Smooth muscle cell (in vitro differentiated cells): ENCODE measurements at regions not wholly inside any gene's neighbourhood (a gene's known extent, or its start where the extent isn't known, plus 50 kb on each side); places are given as distances from the start of the nearest gene placed in this dataset.

Source experiments
- DNase-seq: peaks from one replicate; lab custom pipeline; 2025; ENCODE audit not compliant: unreplicated experiment; lab: John Stamatoyannopoulos, UW
- H2AFZ ChIP-seq: fragments of 200-600 bp; sonication (generic); 2 replicates; pipeline ENCODE4 v1.6.0; 2016; ENCODE audit warnings: antibody characterized with exemption, low read depth, mild to moderate bottlenecking
- H3F3A ChIP-seq: fragments of 200-600 bp; sonication (generic); 2 replicates; pipeline ENCODE4 v1.6.0; 2017; ENCODE audit warnings: antibody characterized with exemption, low read depth
- H3K27ac ChIP-seq: fragments of 200-600 bp; sonication (generic); 2 replicates; pipeline ENCODE4 v1.5.1; 2016; ENCODE audit warnings: low read depth, mild to moderate bottlenecking
- H3K27me3 ChIP-seq: fragments of 200-600 bp; sonication (generic); 2 replicates; pipeline ENCODE4 v1.6.1; 2016; ENCODE audit warnings: low read depth, mild to moderate bottlenecking
- H3K36me3 ChIP-seq: fragments of 200-600 bp; sonication (generic); 2 replicates; pipeline ENCODE4 v1.5.1; 2016; ENCODE audit warnings: low read depth
- H3K4me1 ChIP-seq: fragments of 200-600 bp; sonication (generic); 2 replicates; pipeline ENCODE4 v1.5.1; 2016; ENCODE audit warnings: low read depth
- H3K4me2 ChIP-seq: fragments of 200-600 bp; sonication (generic); 2 replicates; pipeline ENCODE4 v1.6.0; 2016; ENCODE audit warnings: mild to moderate bottlenecking
- H3K4me3 ChIP-seq: fragments of 200-600 bp; sonication (generic); 2 replicates; pipeline ENCODE4 v1.5.1; 2016; ENCODE audit warnings: mild to moderate bottlenecking
- H3K79me2 ChIP-seq: fragments of 200-600 bp; sonication (generic); 2 replicates; pipeline ENCODE4 v1.6.0; 2016; ENCODE audit warnings: low read depth, mild to moderate bottlenecking
- H3K9ac ChIP-seq: fragments of 200-600 bp; sonication (generic); 2 replicates; pipeline ENCODE4 v1.6.0; 2016; ENCODE audit warnings: low read depth
- H3K9me3 ChIP-seq: fragments of 200-600 bp; sonication (generic); replicated peaks from 2 replicates; pipeline ENCODE4 v1.5.1; 2016; ENCODE audit warnings: low read depth
- H4K20me1 ChIP-seq: fragments of 200-600 bp; sonication (generic); 2 replicates; pipeline ENCODE4 v1.6.0; 2016; ENCODE audit warnings: low read depth
- WGBS: methylation state at CpG from one replicate; pipeline ENCODE4 v1.1.7; 2016; ENCODE audit warnings: low lambda C conversion rate; 5-methylcytosine and 5-hydroxymethylcytosine counted together
- TF ChIP-seq, protein P1 (sequence below): fragments of 200-600 bp; sonication (generic); IDR thresholded peaks from 2 replicates; pipeline ENCODE4 v1.5.1; 2017; ENCODE audit warnings: borderline replicate concordance, mild to moderate bottlenecking, antibody characterized with exemption; ENCODE audit not compliant: insufficient read depth, poor library complexity, severe bottlenecking

DNA sequence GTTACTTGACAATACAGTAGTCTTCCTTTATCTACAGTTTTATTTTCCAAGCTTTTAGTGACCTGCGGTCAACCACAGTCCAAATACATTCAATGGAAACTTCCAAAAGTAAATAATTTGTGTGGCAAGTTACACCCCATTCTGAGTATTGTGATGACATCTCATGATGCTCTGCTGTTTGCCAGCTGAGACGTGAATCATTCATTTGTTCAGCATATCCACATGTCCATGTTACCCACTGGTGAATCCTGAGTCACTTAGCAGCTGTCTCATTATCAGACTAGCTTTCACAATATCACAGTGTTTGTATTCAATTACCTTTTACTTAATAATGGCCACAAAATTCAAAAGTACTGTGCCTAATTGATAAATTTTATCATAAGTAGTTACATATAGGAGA is 179.8 kb downstream of the PRR20E start:
- no peak overlapping the region for H2AFZ ChIP-seq
- DNase-seq, result no peak
- H3K27ac ChIP-seq, result peak overlapping the region; percentile 34
- H3K9ac ChIP-seq, result no peak overlapping the region
- no peak overlapping the region for H3K4me2 ChIP-seq
- WGBS, result 87% methylated on average over 2 of the region's 2 CpGs
- no peaks in the 10 kb centered on the region for H4K20me1 ChIP-seq
- TF ChIP-seq, protein P1, sequence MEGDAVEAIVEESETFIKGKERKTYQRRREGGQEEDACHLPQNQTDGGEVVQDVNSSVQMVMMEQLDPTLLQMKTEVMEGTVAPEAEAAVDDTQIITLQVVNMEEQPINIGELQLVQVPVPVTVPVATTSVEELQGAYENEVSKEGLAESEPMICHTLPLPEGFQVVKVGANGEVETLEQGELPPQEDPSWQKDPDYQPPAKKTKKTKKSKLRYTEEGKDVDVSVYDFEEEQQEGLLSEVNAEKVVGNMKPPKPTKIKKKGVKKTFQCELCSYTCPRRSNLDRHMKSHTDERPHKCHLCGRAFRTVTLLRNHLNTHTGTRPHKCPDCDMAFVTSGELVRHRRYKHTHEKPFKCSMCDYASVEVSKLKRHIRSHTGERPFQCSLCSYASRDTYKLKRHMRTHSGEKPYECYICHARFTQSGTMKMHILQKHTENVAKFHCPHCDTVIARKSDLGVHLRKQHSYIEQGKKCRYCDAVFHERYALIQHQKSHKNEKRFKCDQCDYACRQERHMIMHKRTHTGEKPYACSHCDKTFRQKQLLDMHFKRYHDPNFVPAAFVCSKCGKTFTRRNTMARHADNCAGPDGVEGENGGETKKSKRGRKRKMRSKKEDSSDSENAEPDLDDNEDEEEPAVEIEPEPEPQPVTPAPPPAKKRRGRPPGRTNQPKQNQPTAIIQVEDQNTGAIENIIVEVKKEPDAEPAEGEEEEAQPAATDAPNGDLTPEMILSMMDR, result no peak
- H3F3A ChIP-seq, result no peaks in the 10 kb centered on the region
- H3K4me1 ChIP-seq, result no peaks in the 10 kb centered on the region
- H3K4me3 ChIP-seq, result no peak overlapping the region
- H3K27me3 ChIP-seq, result no peaks in the 10 kb centered on the region
- no peaks in the 10 kb centered on the region for H3K9me3 ChIP-seq
- no peaks in the 10 kb centered on the region for H3K79me2 ChIP-seq
- no peaks in the 10 kb centered on the region for H3K36me3 ChIP-seq

DNA sequence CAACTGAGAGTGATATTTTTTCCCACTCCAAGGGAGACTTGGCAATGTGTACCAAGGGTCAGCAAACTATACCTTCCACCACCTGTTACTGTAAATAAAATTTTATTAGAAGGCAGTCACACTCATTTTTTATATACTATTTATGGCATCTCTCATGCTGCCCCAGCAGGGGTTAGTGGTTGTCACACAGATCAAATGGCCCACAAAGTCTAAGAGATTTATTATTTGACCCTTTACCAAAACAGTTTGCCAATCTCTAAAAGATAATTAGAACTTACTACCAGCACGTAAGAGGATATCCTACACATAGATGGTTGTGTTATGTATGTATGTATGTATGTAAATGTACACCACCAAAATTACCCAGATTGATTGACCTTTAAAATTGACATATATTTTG is 185.1 kb downstream of the PRR20E start:
- H3K27ac ChIP-seq, result no peak overlapping the region
- H3K4me1 ChIP-seq, result no peaks in the 10 kb centered on the region
- H3K4me2 ChIP-seq, result no peak overlapping the region
- TF ChIP-seq, protein P1, result no peak
- no peak for DNase-seq
- no peak overlapping the region for H3K9ac ChIP-seq
- H3K27me3 ChIP-seq, result no peaks in the 10 kb centered on the region
- H3F3A ChIP-seq, result no peaks in the 10 kb centered on the region
- WGBS, result 89% methylated on average over 1 of the region's 1 CpG
- H3K79me2 ChIP-seq, result no peaks in the 10 kb centered on the region
- no peak overlapping the region for H3K4me3 ChIP-seq
- H3K36me3 ChIP-seq, result no peaks in the 10 kb centered on the region
- no peaks in the 10 kb centered on the region for H4K20me1 ChIP-seq
- no peak overlapping the region for H2AFZ ChIP-seq
- H3K9me3 ChIP-seq, result no peaks in the 10 kb centered on the region

DNA sequence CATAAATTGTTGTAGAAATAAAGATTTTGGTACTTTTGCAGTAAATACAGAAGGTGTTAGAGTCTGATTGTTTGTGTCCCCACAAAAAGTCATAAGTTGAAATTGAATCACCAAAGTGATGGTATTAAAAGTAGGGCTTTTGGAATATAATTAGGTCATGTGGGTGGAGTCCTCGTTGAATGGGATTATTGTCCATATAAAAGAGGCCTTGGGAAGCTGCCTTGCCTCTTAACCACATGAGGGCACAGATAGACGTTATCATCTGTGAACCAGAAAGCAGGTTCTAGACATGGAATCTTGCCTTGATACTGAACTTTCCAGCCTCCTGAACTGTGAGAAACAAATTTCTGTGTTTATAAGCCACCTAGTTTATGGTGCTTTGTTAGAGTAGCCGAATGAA is 186.8 kb downstream of the PRR20E start:
- TF ChIP-seq, protein P1, result no peak
- Histone ChIP-seq H3K4me1 (no peaks in the 10 kb centered on the region), H3K4me2 (no peak overlapping the region), H3K9me3 (no peaks in the 10 kb centered on the region), H3K4me3 (no peak overlapping the region), H4K20me1 (no peaks in the 10 kb centered on the region), H3K27me3 (no peaks in the 10 kb centered on the region), H2AFZ (no peak overlapping the region), H3K36me3 (no peaks in the 10 kb centered on the region), H3K27ac (no peak overlapping the region), H3K79me2 (no peaks in the 10 kb centered on the region), H3F3A (no peaks in the 10 kb centered on the region), H3K9ac (no peak overlapping the region)
- DNase-seq, result no peak
- 74% methylated on average over 3 of the region's 3 CpGs for WGBS

DNA sequence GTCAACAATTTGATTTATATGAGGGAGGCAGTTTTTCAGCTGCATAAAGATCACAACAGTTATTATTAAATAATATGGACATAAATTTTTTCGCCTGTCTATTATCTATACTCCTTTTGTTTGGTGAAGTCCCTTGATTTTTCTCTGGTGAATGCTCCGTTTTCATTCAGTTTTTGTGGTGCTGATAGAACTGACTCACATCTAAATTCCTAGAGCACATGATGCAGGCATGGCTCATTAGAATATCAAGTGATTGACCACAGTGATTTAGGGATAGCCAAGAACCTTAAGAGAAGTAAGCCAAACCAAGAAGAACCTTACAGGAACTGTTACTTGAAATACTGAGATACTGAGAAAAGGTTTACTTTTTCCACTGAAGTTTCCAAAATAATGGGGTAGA is 208.9 kb downstream of the PRR20E start:
- TF ChIP-seq, protein P1, result no peak
- Histone ChIP-seq H3K4me2 (no peak overlapping the region), H2AFZ (no peak overlapping the region), H3K4me1 (no peaks in the 10 kb centered on the region), H4K20me1 (no peaks in the 10 kb centered on the region), H3K27ac (no peak overlapping the region), H3K4me3 (no peak overlapping the region), H3K36me3 (no peaks in the 10 kb centered on the region), H3F3A (no peaks in the 10 kb centered on the region), H3K27me3 (no peaks in the 10 kb centered on the region), H3K79me2 (no peaks in the 10 kb centered on the region), H3K9ac (no peak overlapping the region), H3K9me3 (no peaks in the 10 kb centered on the region)
- no peak for DNase-seq
- WGBS, result 83% methylated on average over 2 of the region's 2 CpGs
